GM19438 (cell line): ENCODE measurements at regions not wholly inside any gene's neighbourhood (a gene's known extent, or its start where the extent isn't known, plus 50 kb on each side); places are given as distances from the start of the nearest gene placed in this dataset.

Experiments
- ATAC-seq: cut with Tn5 transposase; IDR thresholded peaks from one replicate; pipeline ENCODE4 v1.9.1; 2021; ENCODE audit warnings: low read depth; ENCODE audit not compliant: unreplicated experiment

- ATAC-seq, result peak; percentile 74
Observed at GRCh38 chr13:106942563-106942962, 374.6 kb upstream of the ARGLU1 start.

- ATAC-seq, result no peak
Observed at GRCh38 chr13:106941779-106942178, 373.8 kb upstream of the ARGLU1 start.

- no peak for ATAC-seq
Observed at GRCh38 chr13:106927421-106927820, 359.5 kb upstream of the ARGLU1 start.

- no peak for ATAC-seq
Observed at GRCh38 chr13:106922384-106922783, 354.4 kb upstream of the ARGLU1 start.

- ATAC-seq, result no peak
Observed at GRCh38 chr13:106919638-106920037, 351.7 kb upstream of the ARGLU1 start.

- ATAC-seq, result peak; percentile 46
Observed at GRCh38 chr13:106919133-106919532, 351.2 kb upstream of the ARGLU1 start.

GRCh38 chr13:106918557-106918860, 350.6 kb upstream of the ARGLU1 start:
- ATAC-seq, result no peak

- peak; percentile 92 for ATAC-seq
Observed at GRCh38 chr13:106917673-106918556, 350.0 kb upstream of the ARGLU1 start.

GRCh38 chr13:106917024-106917571, 349.2 kb upstream of the ARGLU1 start:
- ATAC-seq, result no peak

- no peak for ATAC-seq
Observed at GRCh38 chr13:106916329-106916976, 348.5 kb upstream of the ARGLU1 start.

- no peak for ATAC-seq
Observed at GRCh38 chr13:106915146-106915545, 347.2 kb upstream of the ARGLU1 start.

GRCh38 chr13:106911627-106912026, 343.7 kb upstream of the ARGLU1 start:
- ATAC-seq, result no peak

GRCh38 chr13:106911020-106911419, 343.1 kb upstream of the ARGLU1 start:
- no peak for ATAC-seq

GRCh38 chr13:106906426-106906996, 338.6 kb upstream of the ARGLU1 start:
- no peak for ATAC-seq

GRCh38 chr13:106905380-106906162, 337.6 kb upstream of the ARGLU1 start:
- no peak for ATAC-seq

- ATAC-seq, result no peak
Observed at GRCh38 chr13:106899442-106899841, 331.5 kb upstream of the ARGLU1 start.

- no peak for ATAC-seq
Observed at GRCh38 chr13:106898231-106898630, 330.3 kb upstream of the ARGLU1 start.

GRCh38 chr13:106888148-106888547, 320.2 kb upstream of the ARGLU1 start:
- no peak for ATAC-seq

GRCh38 chr13:106887686-106888085, 319.7 kb upstream of the ARGLU1 start:
- ATAC-seq, result no peak

GRCh38 chr13:106883976-106884375, 316.0 kb upstream of the ARGLU1 start:
- no peak for ATAC-seq

- ATAC-seq, result no peak
Observed at GRCh38 chr13:106882246-106882645, 314.3 kb upstream of the ARGLU1 start.
